ENCODE measurements at regions not wholly inside any gene's neighbourhood (a gene's known extent, or its start where the extent isn't known, plus 50 kb on each side); places are given as distances from the start of the nearest gene placed in this dataset.
"Not testable (repeated sequence)": the region's sequence is repeated elsewhere in the genome, so short reads cannot be mapped to it uniquely, and the experiment has no call there.

- no peak for DNase-seq
These were observed 172.7 kb upstream of the MEF2C start for GRCh38 chr5:89055695-89056085.

DNA sequence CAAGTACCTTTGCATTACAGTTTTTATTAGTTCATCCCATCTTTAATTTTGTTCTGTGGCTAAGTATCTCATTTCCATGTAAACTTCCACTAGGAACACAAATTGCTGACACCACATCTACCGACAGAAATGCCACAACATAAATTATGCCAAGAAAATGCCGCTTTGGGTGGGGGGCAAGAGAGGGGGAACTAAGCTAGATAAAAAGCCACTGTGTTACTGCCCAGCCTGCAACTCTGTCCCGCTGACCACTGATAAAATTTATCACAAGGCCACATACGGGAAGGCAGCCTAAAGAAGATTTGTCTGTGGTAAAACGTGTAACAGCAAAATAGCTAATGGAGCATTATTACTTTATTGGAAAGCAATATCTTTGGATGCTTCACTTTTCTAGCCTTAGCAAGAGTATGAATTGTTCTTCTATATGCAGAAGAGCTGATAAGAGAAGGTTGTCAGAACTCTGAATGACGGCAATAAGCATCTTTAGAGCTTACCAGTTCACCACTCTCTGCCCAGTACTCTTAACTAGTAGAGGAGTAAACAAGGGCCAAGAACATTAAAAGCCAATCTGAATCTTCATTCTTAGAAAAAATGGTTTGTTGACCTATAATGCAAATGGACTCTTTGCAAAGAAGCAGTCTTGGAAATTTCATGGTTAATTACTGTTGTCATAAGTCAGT is 172.2 kb upstream of the MEF2C start:
- DNase-seq = no peak

DNA sequence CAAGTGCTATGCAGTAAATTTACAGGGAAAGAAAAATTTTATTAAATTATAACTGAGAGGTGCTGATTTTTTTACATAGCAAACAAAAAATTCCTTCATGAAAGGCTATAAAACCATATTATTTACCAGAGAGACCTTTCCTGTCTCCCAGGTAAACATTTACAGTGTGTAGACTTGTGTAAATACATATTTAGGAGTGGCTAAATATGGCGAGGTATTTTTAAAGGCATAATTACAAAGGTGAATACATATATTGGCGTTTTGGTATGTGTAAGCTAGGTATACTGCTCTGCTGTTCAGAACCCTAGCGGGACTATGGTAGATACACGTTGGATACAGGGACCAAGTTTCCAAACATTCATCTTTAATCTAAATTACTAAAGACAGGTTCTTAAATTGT is 170.6 kb upstream of the MEF2C start:
- DNase-seq = no peak

DNA sequence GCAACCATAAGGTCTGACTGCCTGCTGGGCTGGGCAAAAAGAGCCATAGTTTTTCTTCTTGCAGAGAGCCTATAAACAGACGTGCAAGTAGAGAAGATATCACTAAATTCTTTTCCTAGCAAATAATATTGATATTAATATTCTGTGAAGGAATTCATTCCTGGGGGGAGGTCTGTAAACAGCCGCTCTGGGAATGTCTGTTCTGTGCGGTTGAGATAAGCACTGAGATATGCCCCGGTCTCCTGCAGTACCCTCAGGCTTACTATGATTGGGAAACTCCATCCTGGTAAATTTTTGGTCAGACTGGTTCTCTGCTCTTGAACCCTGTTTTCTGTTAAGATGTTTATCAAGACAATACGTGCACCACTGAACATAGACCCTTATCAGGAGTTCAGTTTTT is 167.1 kb upstream of the MEF2C start:
- not testable (repeated sequence) for DNase-seq

GRCh38 chr5:89047571-89047970 is 164.6 kb upstream of the MEF2C start:
- DNase-seq = no peak

- no peak for DNase-seq
These were observed 162.2 kb upstream of the MEF2C start for GRCh38 chr5:89045216-89045615.

GRCh38 chr5:89044674-89045200 is 161.8 kb upstream of the MEF2C start:
- DNase-seq = no peak

DNA sequence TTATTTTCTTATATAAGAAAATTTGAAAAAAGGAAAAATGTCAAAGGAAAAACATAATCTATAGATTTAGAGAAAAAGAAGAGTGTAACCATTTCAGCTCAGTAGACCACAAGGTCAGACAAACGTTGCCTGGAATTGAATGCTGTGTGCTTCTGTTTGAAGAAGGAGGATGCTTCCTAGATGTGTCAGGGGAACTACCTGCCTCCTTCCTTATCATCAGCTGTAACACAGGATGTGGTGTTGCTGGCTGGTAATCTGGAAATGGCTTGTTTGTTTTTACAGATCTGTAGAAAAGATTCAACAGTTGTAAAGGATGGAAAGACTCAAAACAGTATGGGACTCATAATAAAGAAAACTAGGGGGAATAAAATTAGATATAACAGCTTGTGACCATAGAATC is 160.7 kb upstream of the MEF2C start:
- DNase-seq = no peak

DNA sequence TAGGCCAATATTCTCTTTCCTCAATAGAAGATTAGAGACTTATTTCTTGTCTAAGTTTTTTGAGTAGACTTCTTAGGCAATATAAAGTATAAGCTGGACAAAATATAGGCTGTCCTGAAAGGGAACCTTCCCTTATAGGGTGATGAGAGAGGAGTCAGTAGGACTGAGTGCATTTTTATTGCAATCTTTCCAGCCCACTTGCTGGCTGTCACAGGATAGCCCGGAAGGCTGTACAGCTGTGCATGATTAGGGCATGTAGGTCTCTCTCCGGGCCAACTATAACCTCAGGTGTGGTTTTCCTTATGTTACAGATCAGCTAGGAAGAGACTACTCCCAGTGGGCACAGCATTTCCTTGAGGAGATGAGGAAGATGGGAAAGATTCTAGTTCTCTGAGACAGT is 159.8 kb upstream of the MEF2C start:
- no peak for DNase-seq

DNA sequence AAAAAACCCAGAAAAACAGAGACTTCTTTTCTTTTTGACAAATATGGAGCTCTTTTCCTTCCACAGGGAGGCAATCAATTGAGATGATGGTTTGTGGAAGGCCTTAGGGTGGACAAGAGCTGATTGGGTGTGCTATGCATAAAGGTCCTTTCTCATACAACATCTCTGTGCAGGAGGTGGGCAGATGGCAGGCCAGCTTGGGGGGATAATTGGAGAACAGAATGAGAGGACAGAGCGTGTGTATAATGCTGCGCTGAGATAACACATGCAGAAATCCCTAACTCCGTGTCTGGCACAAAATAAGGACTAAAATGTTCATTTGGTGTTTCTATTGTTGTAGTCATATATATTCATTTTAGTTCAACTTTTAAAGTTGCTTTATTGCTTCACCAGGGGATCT is 159.0 kb upstream of the MEF2C start:
- no peak for DNase-seq

DNA sequence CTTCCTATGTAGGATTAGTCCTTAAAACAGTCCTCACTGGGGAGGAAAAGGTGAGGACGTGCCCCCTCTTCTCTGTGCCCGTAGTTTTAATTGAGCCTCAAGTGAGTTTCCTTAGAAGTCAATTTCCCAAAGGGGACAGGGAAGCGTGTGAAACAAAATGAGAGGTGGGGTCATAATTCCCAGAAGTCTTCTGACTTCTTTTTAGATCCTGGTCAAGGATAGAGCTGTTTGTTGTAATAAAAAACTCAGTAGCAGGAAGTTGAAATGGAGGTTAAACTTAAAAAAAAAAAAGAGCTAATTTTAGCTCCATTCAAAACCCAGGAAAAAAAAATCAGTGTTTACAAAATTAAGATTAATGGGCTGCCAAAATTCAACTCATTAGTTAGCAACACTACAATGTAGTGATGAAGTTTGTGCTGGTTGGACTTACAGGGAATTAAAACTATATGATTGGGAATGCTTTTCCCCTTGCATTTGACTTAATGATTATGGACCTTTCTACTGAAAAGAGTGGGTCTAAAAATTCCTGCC is 158.3 kb upstream of the MEF2C start:
- no peak for DNase-seq

DNA sequence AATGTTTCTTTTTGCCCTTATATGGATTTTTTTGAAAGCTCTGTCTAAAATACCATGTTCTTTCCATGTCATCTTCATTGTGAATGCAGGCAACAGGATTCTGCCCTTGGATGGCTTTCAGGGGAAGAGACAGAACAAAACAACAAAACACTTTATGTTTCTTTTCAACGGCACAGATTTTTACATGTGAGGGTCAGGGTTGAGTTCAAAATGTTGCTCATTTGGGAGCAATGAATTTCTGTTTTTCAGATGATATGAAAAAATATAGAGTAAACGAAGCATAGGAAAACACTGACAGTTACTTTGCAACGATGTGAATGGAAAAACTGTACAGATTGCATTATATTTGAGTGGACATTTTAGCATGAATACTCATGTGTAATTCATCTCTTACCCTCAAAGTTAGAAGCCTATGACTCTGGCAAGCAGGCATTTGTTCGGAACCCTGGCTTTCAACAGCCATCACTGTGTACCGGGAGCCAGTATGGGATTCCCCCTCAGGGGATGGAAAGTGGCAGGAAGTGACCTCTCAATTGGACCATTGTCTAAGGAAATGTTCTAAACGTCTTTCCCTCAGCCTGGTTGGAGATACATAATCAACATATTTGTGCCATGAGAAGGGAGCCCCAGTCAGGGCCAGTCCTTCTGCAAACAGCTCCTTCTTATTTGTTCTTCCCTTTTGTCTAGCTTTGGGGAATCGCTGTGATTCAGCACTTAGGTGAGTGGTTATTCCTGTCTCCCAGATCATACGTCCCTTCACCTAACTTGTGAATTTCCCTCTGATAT is 153.9 kb upstream of the MEF2C start:
- DNase-seq = no peak

GRCh38 chr5:89036166-89036565 is 153.2 kb upstream of the MEF2C start:
- DNase-seq = no peak

- DNase-seq = no peak
These were observed 151.6 kb upstream of the MEF2C start for GRCh38 chr5:89034588-89034987.

DNA sequence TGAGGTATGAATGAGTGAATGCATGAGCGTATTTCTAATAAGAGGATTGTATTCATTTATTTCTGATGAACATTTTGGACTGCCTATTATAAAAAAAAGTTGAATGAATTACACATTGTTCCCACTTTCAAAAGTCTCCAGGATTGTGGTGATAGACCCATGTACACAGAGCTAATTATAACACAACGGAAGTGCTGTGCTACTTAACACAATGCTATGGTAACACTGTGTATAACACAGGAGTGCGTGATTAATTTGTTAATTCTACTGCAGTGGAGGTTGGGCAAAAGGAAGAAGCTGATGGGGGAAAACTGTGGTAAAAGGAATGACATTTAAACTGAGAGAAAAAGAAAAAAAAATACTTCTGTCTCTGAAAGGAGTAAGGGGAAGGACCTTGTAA is 147.8 kb upstream of the MEF2C start:
- DNase-seq = no peak

- DNase-seq = no peak
These were observed 145.8 kb upstream of the MEF2C start for GRCh38 chr5:89028595-89029285.

- no peak for DNase-seq
These were observed 141.1 kb upstream of the MEF2C start for GRCh38 chr5:89024045-89024444.

GRCh38 chr5:89020926-89021610 is 138.1 kb upstream of the MEF2C start:
- DNase-seq = no peak

DNA sequence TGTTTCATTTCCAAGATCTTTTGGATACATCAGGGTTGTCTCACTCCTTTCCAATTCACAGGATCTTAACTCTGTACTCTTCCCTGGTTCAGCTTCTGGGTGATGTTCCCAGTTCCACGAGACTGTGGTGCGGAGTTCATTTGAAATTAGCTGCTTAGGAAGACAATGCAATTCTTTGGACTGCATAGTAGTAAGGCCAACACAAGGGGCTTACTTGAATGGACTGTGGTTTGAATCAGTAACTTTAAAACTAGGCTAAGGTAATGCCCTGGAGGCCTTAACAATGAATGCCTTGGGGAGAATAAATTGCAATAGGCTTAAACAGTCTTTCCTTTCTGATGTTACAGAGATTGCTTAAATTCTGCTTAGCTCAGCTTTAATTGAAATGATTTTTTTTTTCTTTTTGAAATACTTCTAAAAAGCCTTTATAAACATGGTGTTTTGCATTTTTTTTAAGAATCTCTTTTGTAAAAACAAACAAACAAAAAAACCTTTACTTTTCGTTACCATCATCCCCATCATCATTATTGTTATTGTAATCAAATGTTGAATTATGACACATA is 133.8 kb upstream of the MEF2C start:
- DNase-seq = no peak

DNA sequence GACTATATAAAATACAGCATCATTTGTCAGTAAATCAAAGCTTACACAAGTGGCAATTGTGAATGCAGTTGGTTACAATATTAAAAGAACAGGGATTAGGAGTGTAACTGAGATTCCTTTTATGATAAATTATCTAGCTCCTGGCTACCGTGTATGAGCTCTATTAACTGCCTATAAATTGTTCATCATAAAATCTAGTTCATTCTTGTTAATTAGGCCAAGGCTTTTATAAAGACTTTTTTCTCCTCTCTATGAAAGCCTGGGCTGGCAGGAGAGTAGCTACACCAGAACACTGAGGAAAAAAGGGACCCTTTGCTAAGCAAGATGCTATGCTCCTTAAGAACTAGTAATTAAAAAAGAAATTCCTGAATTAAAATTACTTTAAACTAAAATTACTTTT is 132.4 kb upstream of the MEF2C start:
- no peak for DNase-seq

- no peak for DNase-seq
These were observed 129.1 kb upstream of the MEF2C start for GRCh38 chr5:89011778-89012711.
